GM12892 (cell line): ENCODE measurements at regions not wholly inside any gene's neighbourhood (a gene's known extent, or its start where the extent isn't known, plus 50 kb on each side); places are given as distances from the start of the nearest gene placed in this dataset.

ENCODE experiments used
- POLR2A ChIP-seq: IDR thresholded peaks from 2 replicates; pipeline ENCODE4 v1.6.1; 2011; ENCODE audit warnings: low read depth, low read length, control low read depth
- POLR2AphosphoS5 ChIP-seq: IDR thresholded peaks from 2 replicates; pipeline ENCODE4 v1.6.1; 2011; ENCODE audit warnings: low read depth, low read length, control low read depth

DNA sequence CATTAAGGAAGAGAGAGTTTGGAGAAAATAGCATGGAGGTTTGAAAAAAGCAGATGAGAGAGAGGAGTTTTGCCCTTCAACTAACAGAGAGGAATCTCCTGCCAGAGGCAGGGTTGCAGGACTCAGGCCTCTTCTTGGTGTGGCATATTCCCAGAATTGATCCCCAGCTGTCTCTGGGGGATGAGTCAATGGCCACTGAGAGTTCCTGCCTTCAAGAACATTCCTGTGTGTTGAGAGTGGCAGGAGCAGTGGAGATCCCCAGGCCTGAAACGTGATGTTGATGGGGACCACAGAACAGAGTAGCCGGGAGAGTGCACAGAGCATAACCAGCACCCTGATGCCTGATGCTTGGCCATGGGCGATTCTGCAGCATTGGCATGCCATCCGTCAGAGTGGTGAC is 348.4 kb upstream of the THBS1 start:
- no peak for TF ChIP-seq POLR2A
- no peak for TF ChIP-seq POLR2AphosphoS5
